ENCODE measurements at regions not wholly inside any gene's neighbourhood (a gene's known extent, or its start where the extent isn't known, plus 50 kb on each side); places are given as distances from the start of the nearest gene placed in this dataset.
"Not testable (repeated sequence)": the region's sequence is repeated elsewhere in the genome, so short reads cannot be mapped to it uniquely, and the experiment has no call there.

GRCh38 chr4:72938516-72938915 is 131.0 kb downstream of the COX18 start:
- no peak for ATAC-seq

- ATAC-seq: no peak
These were observed 134.1 kb downstream of the COX18 start for GRCh38 chr4:72935462-72935861.

- peak; percentile 75 for ATAC-seq
These were observed 136.5 kb downstream of the COX18 start for GRCh38 chr4:72933029-72933428.

GRCh38 chr4:72931346-72931745 is 138.2 kb downstream of the COX18 start:
- no peak for ATAC-seq

- not testable (repeated sequence) for ATAC-seq
These were observed 139.8 kb downstream of the COX18 start for GRCh38 chr4:72929596-72930274.

- no peak for ATAC-seq
These were observed 144.7 kb downstream of the COX18 start for GRCh38 chr4:72924814-72925213.

- ATAC-seq: no peak
These were observed 149.6 kb downstream of the COX18 start for GRCh38 chr4:72919937-72920336.

- no peak for ATAC-seq
These were observed 150.1 kb downstream of the COX18 start for GRCh38 chr4:72919464-72919863.

GRCh38 chr4:72918362-72918761 is 151.2 kb downstream of the COX18 start:
- ATAC-seq: no peak

GRCh38 chr4:72911316-72911715 is 158.2 kb downstream of the COX18 start:
- ATAC-seq: no peak

GRCh38 chr4:72909461-72909860 is 160.1 kb downstream of the COX18 start:
- ATAC-seq: no peak

- ATAC-seq: no peak
These were observed 167.2 kb downstream of the COX18 start for GRCh38 chr4:72902354-72902753.

GRCh38 chr4:72901553-72901952 is 168.0 kb downstream of the COX18 start:
- ATAC-seq: no peak

GRCh38 chr4:72900952-72901351 is 168.6 kb downstream of the COX18 start:
- ATAC-seq: no peak

GRCh38 chr4:72899621-72900020 is 169.9 kb downstream of the COX18 start:
- no peak for ATAC-seq

GRCh38 chr4:72899214-72899613 is 170.3 kb downstream of the COX18 start:
- ATAC-seq: no peak

- ATAC-seq: no peak
These were observed 173.0 kb downstream of the COX18 start for GRCh38 chr4:72896515-72896914.

- peak; percentile 48 for ATAC-seq
These were observed 174.1 kb downstream of the COX18 start for GRCh38 chr4:72895408-72895807.

- ATAC-seq: no peak
These were observed 176.0 kb downstream of the COX18 start for GRCh38 chr4:72893354-72894066.

- ATAC-seq: no peak
These were observed 181.2 kb downstream of the COX18 start for GRCh38 chr4:72888331-72888730.

- ATAC-seq: no peak
These were observed 182.4 kb downstream of the COX18 start for GRCh38 chr4:72887152-72887551.

GRCh38 chr4:72886602-72887001 is 182.9 kb downstream of the COX18 start:
- no peak for ATAC-seq

- ATAC-seq: not testable (repeated sequence)
These were observed 185.3 kb downstream of the COX18 start for GRCh38 chr4:72884225-72884624.

GRCh38 chr4:72876946-72877345 is 192.6 kb downstream of the COX18 start:
- no peak for ATAC-seq

All from esophagus mucosa (tissue), 1 donor.